GM23338 (cell line): ENCODE measurements at regions not wholly inside any gene's neighbourhood (a gene's known extent, or its start where the extent isn't known, plus 50 kb on each side); places are given as distances from the start of the nearest gene placed in this dataset.
A peak's percentile ranks its signal among the peaks of the same experiment; 100 is the strongest.
"Not testable (repeated sequence)": the region's sequence is repeated elsewhere in the genome, so short reads cannot be mapped to it uniquely, and the experiment has no call there.

ENCODE experiments used
- ATAC-seq: fragments of 200-7000 bp; cut with Tn5 transposase; 3 replicates; pipeline ENCODE4 v1.9.1; 2020
- DNase-seq: peaks from one replicate; pipeline ENCODE4 v3.0.0-alpha.2; 2015; ENCODE audit warnings: low spot score
- H2AFZ ChIP-seq: fragments of 200-600 bp; sonication (generic); 2 replicates; pipeline ENCODE4 v1.8.0; 2016; ENCODE audit warnings: antibody characterized with exemption, mild to moderate bottlenecking, moderate library complexity
- H3F3A ChIP-seq: fragments of 200-600 bp; sonication (generic); replicated peaks from 2 replicates; pipeline ENCODE4 v1.8.0; 2017; ENCODE audit warnings: antibody characterized with exemption, mixed run types, low read depth
- H3K27ac ChIP-seq: fragments of 200-600 bp; sonication (generic); 2 replicates; pipeline ENCODE4 v1.6.1; 2016; ENCODE audit warnings: low read depth
- H3K27me3 ChIP-seq: fragments of 200-600 bp; sonication (generic); 2 replicates; pipeline ENCODE4 v1.8.0; 2016; ENCODE audit warnings: mild to moderate bottlenecking, mixed run types, moderate library complexity; ENCODE audit not compliant: insufficient read depth
- H3K36me3 ChIP-seq: fragments of 200-600 bp; sonication (generic); 2 replicates; pipeline ENCODE4 v1.8.0; 2016; ENCODE audit warnings: mild to moderate bottlenecking; ENCODE audit not compliant: insufficient read depth
- H3K4me1 ChIP-seq: fragments of 200-600 bp; sonication (generic); 2 replicates; pipeline ENCODE4 v1.8.0; 2016; ENCODE audit warnings: mild to moderate bottlenecking, moderate library complexity; ENCODE audit not compliant: insufficient read depth
- H3K4me2 ChIP-seq: fragments of 200-600 bp; sonication (generic); 2 replicates; pipeline ENCODE4 v1.7.1; 2017; ENCODE audit warnings: mixed run types
- H3K4me3 ChIP-seq: fragments of 200-600 bp; sonication (generic); 2 replicates; pipeline ENCODE4 v1.6.1; 2016; ENCODE audit warnings: mixed run types
- H3K79me2 ChIP-seq: fragments of 200-600 bp; sonication (generic); replicated peaks from 2 replicates; pipeline ENCODE4 v1.8.0; 2017; ENCODE audit warnings: mild to moderate bottlenecking; ENCODE audit not compliant: insufficient read depth
- H3K9me2 ChIP-seq: fragments of 200-600 bp; sonication (generic); 2 replicates; pipeline ENCODE4 v1.8.0; 2017; ENCODE audit not compliant: insufficient read depth
- H4K20me1 ChIP-seq: fragments of 200-600 bp; sonication (generic); replicated peaks from 2 replicates; pipeline ENCODE4 v1.8.0; 2017; ENCODE audit warnings: mild to moderate bottlenecking; ENCODE audit not compliant: insufficient read depth
- H3K27ac Mint-ChIP-seq: 2 replicates; pipeline ENCODE4 v1.8.0; 2020; ENCODE audit warnings: inconsistent platforms, mild to moderate bottlenecking, moderate library complexity, mixed read lengths
- H3K27me3 Mint-ChIP-seq: 3 replicates; pipeline ENCODE4 v1.8.0; 2022; ENCODE audit warnings: low read depth, mild to moderate bottlenecking, moderate library complexity, mixed read lengths, inconsistent platforms; ENCODE audit not compliant: insufficient read depth, poor library complexity
- H3K36me3 Mint-ChIP-seq: 3 replicates; pipeline ENCODE4 v1.8.0; 2021; ENCODE audit warnings: low read depth, mild to moderate bottlenecking, inconsistent platforms, moderate library complexity, mixed read lengths
- H3K4me1 Mint-ChIP-seq: 3 replicates; pipeline ENCODE4 v1.8.0; 2020; ENCODE audit warnings: mild to moderate bottlenecking, inconsistent platforms, mixed read lengths
- H3K4me3 Mint-ChIP-seq: 3 replicates; pipeline ENCODE4 v1.8.0; 2021; ENCODE audit warnings: moderate library complexity, mild to moderate bottlenecking, inconsistent platforms, mixed read lengths
- H3K9me3 Mint-ChIP-seq: 3 replicates; pipeline ENCODE4 v1.8.0; 2020; ENCODE audit warnings: moderate library complexity, mild to moderate bottlenecking, inconsistent platforms, mixed read lengths
- CREB1 ChIP-seq: fragments of 250-450 bp; sonication (Bioruptor Pico); IDR thresholded peaks from 2 replicates; pipeline ENCODE4 v1.5.0; 2020; ENCODE audit warnings: low read depth, mild to moderate bottlenecking, moderate library complexity
- JUNB ChIP-seq: IDR thresholded peaks from one replicate; pipeline ENCODE4 v1.6.1; 2016; ENCODE audit warnings: antibody characterized with exemption; ENCODE audit not compliant: unreplicated experiment
- NANOG ChIP-seq: IDR thresholded peaks from 2 replicates; pipeline ENCODE4 v1.6.1; 2016; ENCODE audit warnings: antibody characterized with exemption, borderline replicate concordance
- POLR2AphosphoS5 ChIP-seq: IDR thresholded peaks from 2 replicates; pipeline ENCODE4 v1.6.1; 2016; ENCODE audit warnings: antibody characterized with exemption, low read depth
- STAT1 ChIP-seq: IDR thresholded peaks from one replicate; pipeline ENCODE4 v1.6.1; 2016; ENCODE audit warnings: antibody characterized with exemption; ENCODE audit not compliant: unreplicated experiment
- TF ChIP-seq, protein P1 (sequence below), 2 experiments: fragments of 200-600 bp in 1 of 2; sonication (generic) in 1 of 2; conservative IDR thresholded peaks; 2 replicates each; pipeline versions ENCODE4 v1.5.1 to v1.6.1; 2016 to 2017; ENCODE audit warnings: antibody characterized with exemption in 2 of 2, low read depth in 2 of 2, mild to moderate bottlenecking in 2 of 2, moderate library complexity in 1 of 2

GRCh38 chr7:106534271-106534846 is 126.6 kb downstream of the CCDC71L start:
- Mint-ChIP-seq H3K9me3 (peaks cover 4% of the 10 kb centered on the region; the same call in 2 of the 3 replicates), H3K27me3 (no peaks in the 10 kb centered on the region), H3K4me1 (peaks cover 7% of the 10 kb centered on the region; the same call in 2 of the 3 replicates), H3K27ac (peak overlapping the region; percentile 12; the same call in 1 of the 2 replicates), H3K4me3 (no peak overlapping the region), H3K36me3 (0 out of 3 replicates have a peak, but pooled peaks cover 5% of the 10 kb centered on the region)
- Histone ChIP-seq H4K20me1 (no peaks in the 10 kb centered on the region), H3F3A (no peaks in the 10 kb centered on the region), H3K4me3 (no peak overlapping the region), H3K4me1 (no peaks in the 10 kb centered on the region; the same call in 1 of the 2 replicates), H3K79me2 (no peaks in the 10 kb centered on the region), H3K9me2 (peaks cover 13% of the 10 kb centered on the region), H3K27me3 (no peaks in the 10 kb centered on the region), H2AFZ (no peak overlapping the region), H3K4me2 (peak overlapping the region; percentile 31; the same call in 1 of the 2 replicates), H3K36me3 (no peaks in the 10 kb centered on the region), H3K27ac (no peak overlapping the region)
- ATAC-seq (no peak), DNase-seq (peak; percentile 7)
- no peak for TF ChIP-seq STAT1
- TF ChIP-seq JUNB = no peak
- TF ChIP-seq CREB1 (CRISPR knock-in tag) = no peak

DNA sequence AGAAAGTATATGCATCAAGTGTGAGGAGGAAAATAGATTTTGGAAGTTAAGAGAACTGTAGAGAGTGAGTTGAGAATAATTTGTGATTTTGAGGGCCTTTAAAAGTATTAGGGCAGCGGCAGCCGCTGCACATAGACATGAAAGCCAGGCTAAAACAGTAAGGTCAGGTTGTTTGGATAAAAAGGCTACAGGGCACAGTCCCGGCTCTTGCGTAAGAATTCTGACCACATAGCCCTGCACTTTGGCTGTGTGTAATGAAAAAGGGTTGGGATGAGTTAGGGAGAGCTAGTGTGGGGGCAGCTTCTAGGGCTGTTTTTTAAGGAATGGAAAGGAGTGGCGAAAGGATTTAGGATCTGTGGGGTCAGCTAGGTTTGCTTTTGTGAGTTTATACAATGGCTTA is 130.8 kb downstream of the CCDC71L start:
- not testable (repeated sequence) for H2AFZ ChIP-seq, H3K4me1 Mint-ChIP-seq, H3K4me3 ChIP-seq, ATAC-seq, H3K27me3 Mint-ChIP-seq, H3K9me3 Mint-ChIP-seq, H3K9me2 ChIP-seq, H3K4me2 ChIP-seq, H3K4me3 Mint-ChIP-seq, H3K27me3 ChIP-seq, H3K36me3 Mint-ChIP-seq, DNase-seq, H3K27ac Mint-ChIP-seq, H4K20me1 ChIP-seq, H3K36me3 ChIP-seq, H3K27ac ChIP-seq, H3K4me1 ChIP-seq, H3F3A ChIP-seq, H3K79me2 ChIP-seq

DNA sequence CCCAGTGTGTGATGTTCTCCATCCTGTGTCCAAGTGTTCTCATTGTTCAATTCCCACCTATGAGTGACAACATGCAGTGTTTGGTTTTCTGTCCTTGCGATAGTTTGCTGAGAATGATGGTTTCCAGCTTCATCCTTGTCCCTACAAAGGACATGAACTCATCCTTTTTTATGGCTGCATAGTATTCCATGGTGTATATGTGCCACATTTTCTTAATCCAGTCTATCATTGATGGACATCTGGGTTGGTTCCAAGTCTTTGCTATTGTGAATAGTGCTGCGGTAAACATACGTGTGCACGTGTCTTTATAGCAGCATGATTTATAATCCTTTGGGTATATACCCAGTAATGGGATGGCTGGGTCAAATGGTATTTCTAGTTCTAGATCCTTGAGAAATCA is 134.3 kb downstream of the CCDC71L start:
- not testable (repeated sequence) for H3F3A ChIP-seq, H3K27ac ChIP-seq, H3K36me3 Mint-ChIP-seq, H3K79me2 ChIP-seq, H3K4me2 ChIP-seq, DNase-seq, H3K27me3 ChIP-seq, H3K4me3 Mint-ChIP-seq, H3K4me3 ChIP-seq, H3K9me3 Mint-ChIP-seq, H2AFZ ChIP-seq, ATAC-seq, H3K4me1 Mint-ChIP-seq, H3K27ac Mint-ChIP-seq, H3K9me2 ChIP-seq, H3K36me3 ChIP-seq, H3K4me1 ChIP-seq, H3K27me3 Mint-ChIP-seq, H4K20me1 ChIP-seq

- Histone ChIP-seq H3K4me1 (no peaks in the 10 kb centered on the region), H4K20me1 (no peaks in the 10 kb centered on the region), H3K4me3 (no peak overlapping the region), H3K79me2 (no peaks in the 10 kb centered on the region), H2AFZ (no peak overlapping the region), H3F3A (no peaks in the 10 kb centered on the region), H3K27me3 (no peaks in the 10 kb centered on the region), H3K36me3 (no peaks in the 10 kb centered on the region), H3K9me2 (no peaks in the 10 kb centered on the region), H3K4me2 (no peak overlapping the region), H3K27ac (no peak overlapping the region)
- Mint-ChIP-seq H3K9me3 (no peaks in the 10 kb centered on the region), H3K4me3 (no peak overlapping the region), H3K27ac (no peak overlapping the region), H3K4me1 (no peaks in the 10 kb centered on the region), H3K27me3 (no peaks in the 10 kb centered on the region), H3K36me3 (no peaks in the 10 kb centered on the region)
- DNase-seq = no peak
- TF ChIP-seq, protein P1, sequence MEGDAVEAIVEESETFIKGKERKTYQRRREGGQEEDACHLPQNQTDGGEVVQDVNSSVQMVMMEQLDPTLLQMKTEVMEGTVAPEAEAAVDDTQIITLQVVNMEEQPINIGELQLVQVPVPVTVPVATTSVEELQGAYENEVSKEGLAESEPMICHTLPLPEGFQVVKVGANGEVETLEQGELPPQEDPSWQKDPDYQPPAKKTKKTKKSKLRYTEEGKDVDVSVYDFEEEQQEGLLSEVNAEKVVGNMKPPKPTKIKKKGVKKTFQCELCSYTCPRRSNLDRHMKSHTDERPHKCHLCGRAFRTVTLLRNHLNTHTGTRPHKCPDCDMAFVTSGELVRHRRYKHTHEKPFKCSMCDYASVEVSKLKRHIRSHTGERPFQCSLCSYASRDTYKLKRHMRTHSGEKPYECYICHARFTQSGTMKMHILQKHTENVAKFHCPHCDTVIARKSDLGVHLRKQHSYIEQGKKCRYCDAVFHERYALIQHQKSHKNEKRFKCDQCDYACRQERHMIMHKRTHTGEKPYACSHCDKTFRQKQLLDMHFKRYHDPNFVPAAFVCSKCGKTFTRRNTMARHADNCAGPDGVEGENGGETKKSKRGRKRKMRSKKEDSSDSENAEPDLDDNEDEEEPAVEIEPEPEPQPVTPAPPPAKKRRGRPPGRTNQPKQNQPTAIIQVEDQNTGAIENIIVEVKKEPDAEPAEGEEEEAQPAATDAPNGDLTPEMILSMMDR (conservative IDR thresholded peaks at IDR 0.05; ENCODE audit: low read depth in 2 of 2) = no peak
- TF ChIP-seq POLR2AphosphoS5 (no peak), NANOG (no peak), STAT1 (no peak), CREB1 (CRISPR knock-in tag) (no peak)
- no peak for ATAC-seq
Measured at GRCh38 chr7:106524690-106525059, 136.3 kb downstream of the CCDC71L start.
